VCaP (cell line): ENCODE measurements at regions not wholly inside any gene's neighbourhood (a gene's known extent, or its start where the extent isn't known, plus 50 kb on each side); places are given as distances from the start of the nearest gene placed in this dataset.

Experiments used
- H3K27ac ChIP-seq: fragments of 450-650 bp; 2 replicates; pipeline ENCODE4 v1.5.1; 2017
- CTCF ChIP-seq: fragments of 450-650 bp; conservative IDR thresholded peaks from 2 replicates; pipeline ENCODE4 v1.5.1; 2017; ENCODE audit warnings: mild to moderate bottlenecking, moderate library complexity

- TF ChIP-seq CTCF = no peak
- H3K27ac ChIP-seq = no peak overlapping the region
Measured at GRCh38 chr16:17994027-17994426, 342.5 kb downstream of the NPIPA8 start.

- TF ChIP-seq CTCF = no peak
- H3K27ac ChIP-seq = no peak overlapping the region
Measured at GRCh38 chr16:17992416-17992815, 344.1 kb downstream of the NPIPA8 start.

- H3K27ac ChIP-seq = no peak overlapping the region
- no peak for TF ChIP-seq CTCF
Measured at GRCh38 chr16:17989255-17989654, 347.3 kb downstream of the NPIPA8 start.

- no peak overlapping the region for H3K27ac ChIP-seq
- TF ChIP-seq CTCF = no peak
Measured at GRCh38 chr16:17988839-17989238, 347.7 kb downstream of the NPIPA8 start.

GRCh38 chr16:17986991-17987390 is 349.5 kb downstream of the NPIPA8 start:
- no peak; the same call in 1 of the 2 replicates for TF ChIP-seq CTCF

GRCh38 chr16:17984810-17985209 is 351.7 kb downstream of the NPIPA8 start:
- H3K27ac ChIP-seq = no peak overlapping the region
- TF ChIP-seq CTCF = no peak

More at GRCh38 chr16:17986991-17987390, 349.5 kb downstream of the NPIPA8 start:
- H3K27ac ChIP-seq = no peak overlapping the region

GRCh38 chr16:17983847-17984639 is 352.5 kb downstream of the NPIPA8 start:
- H3K27ac ChIP-seq = no peak overlapping the region
- no peak for TF ChIP-seq CTCF
